Right ventricle myocardium inferior (tissue), 1 donor: ENCODE measurements at regions not wholly inside any gene's neighbourhood (a gene's known extent, or its start where the extent isn't known, plus 50 kb on each side); places are given as distances from the start of the nearest gene placed in this dataset.

Source experiments
- ATAC-seq: fragments of 200-7000 bp; cut with Tn5 transposase; one replicate; pipeline ENCODE4 v1.9.1; 2020; ENCODE audit warnings: mild to moderate bottlenecking, moderate library complexity
- DNase-seq: peaks from one replicate; pipeline ENCODE4 v3.0.0; 2021; ENCODE audit errors: missing footprints
- intact Hi-C: fragments of 100-400 bp; cut with DNase I; formaldehyde crosslinking; loops from one replicate; pipeline ENCODE4 v1.11.0; 2022
- donor health status: DM: no; HTN: yes; CAD: no; lungs with severe emphysema.

- intact Hi-C loops: no loop called here
- no peak for DNase-seq
- no peak for ATAC-seq
Measured at GRCh38 chr13:81821259-81821658, 1480.3 kb upstream of the SPRY2 start.

- DNase-seq (no peak), ATAC-seq (no peak)
- intact Hi-C loops: no loop called here
Measured at GRCh38 chr13:81800433-81800832, 1459.5 kb upstream of the SPRY2 start.

GRCh38 chr13:81795710-81796109 is 1454.8 kb upstream of the SPRY2 start:
- intact Hi-C loops: no loop called here
- DNase-seq (no peak), ATAC-seq (no peak)

- ATAC-seq: no peak
- DNase-seq: no peak
- intact Hi-C loops: no loop called here
Measured at GRCh38 chr13:81791641-81792040, 1450.7 kb upstream of the SPRY2 start.

- no peak for ATAC-seq
- intact Hi-C loops: no loop called here
- DNase-seq: no peak
Measured at GRCh38 chr13:81781471-81781870, 1440.5 kb upstream of the SPRY2 start.

GRCh38 chr13:81779876-81780275 is 1439.0 kb upstream of the SPRY2 start:
- DNase-seq (no peak), ATAC-seq (no peak)
- intact Hi-C loops: no loop called here

- ATAC-seq (no peak), DNase-seq (no peak)
- intact Hi-C loops: no loop called here
Measured at GRCh38 chr13:81778350-81778749, 1437.4 kb upstream of the SPRY2 start.

GRCh38 chr13:81773263-81773662 is 1432.3 kb upstream of the SPRY2 start:
- no peak for ATAC-seq
- no peak for DNase-seq
- intact Hi-C loops: no loop called here

GRCh38 chr13:81771951-81772350 is 1431.0 kb upstream of the SPRY2 start:
- DNase-seq (no peak), ATAC-seq (no peak)
- intact Hi-C loops: no loop called here

- no peak for ATAC-seq
- no peak for DNase-seq
- intact Hi-C loops: no loop called here
Measured at GRCh38 chr13:81770868-81771505, 1430.1 kb upstream of the SPRY2 start.

GRCh38 chr13:81762449-81762848 is 1421.5 kb upstream of the SPRY2 start:
- intact Hi-C loops: no loop called here
- no peak for ATAC-seq
- DNase-seq: no peak

GRCh38 chr13:81760316-81760715 is 1419.4 kb upstream of the SPRY2 start:
- ATAC-seq (no peak), DNase-seq (no peak)
- intact Hi-C loops: no loop called here

- intact Hi-C loops: no loop called here
- ATAC-seq (no peak), DNase-seq (no peak)
Measured at GRCh38 chr13:81757348-81757970, 1416.5 kb upstream of the SPRY2 start.

GRCh38 chr13:81745391-81745790 is 1404.5 kb upstream of the SPRY2 start:
- ATAC-seq: no peak
- DNase-seq: no peak
- intact Hi-C loops: no loop called here

GRCh38 chr13:81738364-81738763 is 1397.4 kb upstream of the SPRY2 start:
- DNase-seq (no peak), ATAC-seq (no peak)

GRCh38 chr13:81726037-81726726 is 1385.3 kb upstream of the SPRY2 start:
- DNase-seq: peak; percentile 33
- no peak for ATAC-seq
- intact Hi-C loops: no loop called here

More at GRCh38 chr13:81738364-81738763, 1397.4 kb upstream of the SPRY2 start:
- intact Hi-C loops: no loop called here

- intact Hi-C loops: no loop called here
- ATAC-seq: no peak
- no peak for DNase-seq
Measured at GRCh38 chr13:81722456-81722855, 1381.5 kb upstream of the SPRY2 start.

GRCh38 chr13:81721400-81721799 is 1380.5 kb upstream of the SPRY2 start:
- ATAC-seq (no peak), DNase-seq (no peak)
- intact Hi-C loops: no loop called here

GRCh38 chr13:81714513-81714912 is 1373.6 kb upstream of the SPRY2 start:
- DNase-seq: no peak
- ATAC-seq: no peak
- intact Hi-C loops: no loop called here

GRCh38 chr13:81713201-81713600 is 1372.3 kb upstream of the SPRY2 start:
- DNase-seq: no peak
- ATAC-seq: no peak
- intact Hi-C loops: no loop called here
